IMR-90 (cell line): ENCODE measurements at regions not wholly inside any gene's neighbourhood (a gene's known extent, or its start where the extent isn't known, plus 50 kb on each side); places are given as distances from the start of the nearest gene placed in this dataset.

ENCODE experiments used
- ATAC-seq: fragments of 200-7000 bp; cut with Tn5 transposase; 2 replicates; pipeline ENCODE4 v1.9.1; 2020; ENCODE audit warnings: low read depth, mild to moderate bottlenecking, moderate library complexity
- BruUV-seq: library from RNA; stranded (reverse); fragments of 400-500 nt; replicated peaks from 2 replicates; lab custom pipeline; 2021; lab: Mats Ljungman, UMichigan
- CTCF ChIA-PET: fragments of 300-600 bp; formaldehyde crosslinking; extraction: SDS; loops from one replicate; lab custom pipeline; 2021; ENCODE audit warnings: antibody characterized with exemption; lab: Yijun Ruan, JAX
- POLR2A ChIA-PET: fragments of 300-600 bp; sonication (Branson Sonifier 250); formaldehyde crosslinking; loops from one replicate; lab custom pipeline; 2022; ENCODE audit warnings: antibody characterized with exemption; ENCODE audit not compliant: unreplicated experiment; lab: Charles Lee
- DNase-seq: peaks from one replicate; pipeline ENCODE4 v3.0.0; 2013
- H2AFZ ChIP-seq: replicated peaks from 2 replicates; pipeline ENCODE3; 2013; ENCODE audit warnings: low read length, mild to moderate bottlenecking; ENCODE audit not compliant: poor library complexity
- H2AK5ac ChIP-seq: 2 replicates; pipeline ENCODE4 v1.6.1; 2013; ENCODE audit warnings: low read depth, low read length, inconsistent platforms
- H2AK9ac ChIP-seq: replicated peaks from 2 replicates; pipeline ENCODE3; 2013; ENCODE audit warnings: mild to moderate bottlenecking, low read depth, low read length, moderate library complexity; ENCODE audit not compliant: poor library complexity
- H2BK120ac ChIP-seq: 2 replicates; pipeline ENCODE4 v1.6.1; 2013; ENCODE audit warnings: low read depth, low read length, inconsistent platforms
- H2BK15ac ChIP-seq: 3 replicates; pipeline ENCODE4 v1.6.1; 2013; ENCODE audit warnings: low read depth, low read length, inconsistent platforms
- H2BK20ac ChIP-seq: 2 replicates; pipeline ENCODE4 v1.6.1; 2013; ENCODE audit warnings: low read depth, mild to moderate bottlenecking, inconsistent platforms, low read length, moderate library complexity
- H2BK5ac ChIP-seq: 2 replicates; pipeline ENCODE4 v1.6.1; 2013; ENCODE audit warnings: mild to moderate bottlenecking, low read depth, low read length, inconsistent platforms; ENCODE audit not compliant: poor library complexity, severe bottlenecking
- H3K14ac ChIP-seq: replicated peaks from 2 replicates; pipeline ENCODE4 v1.6.1; 2013; ENCODE audit warnings: low read depth, low read length, inconsistent platforms
- H3K18ac ChIP-seq: 2 replicates; pipeline ENCODE4 v1.6.1; 2013; ENCODE audit warnings: low read depth, low read length, control low read depth
- H3K23ac ChIP-seq: 2 replicates; pipeline ENCODE4 v1.6.1; 2013; ENCODE audit warnings: low read depth, low read length, inconsistent platforms
- H3K27ac ChIP-seq: 2 replicates; pipeline ENCODE4 v1.5.1; 2013; ENCODE audit warnings: mild to moderate bottlenecking, control low read depth, low read length; ENCODE audit not compliant: insufficient read depth
- H3K27me3 ChIP-seq: 2 replicates; pipeline ENCODE4 v1.6.1; 2013; ENCODE audit warnings: low read length; ENCODE audit not compliant: control insufficient read depth, insufficient read depth
- H3K36me3 ChIP-seq: 2 replicates; pipeline ENCODE4 v1.6.1; 2013; ENCODE audit warnings: low read length, mixed read lengths; ENCODE audit not compliant: control insufficient read depth, insufficient read depth
- H3K4ac ChIP-seq: 2 replicates; pipeline ENCODE4 v1.6.1; 2013; ENCODE audit warnings: low read depth, low read length, inconsistent platforms
- H3K4me1 ChIP-seq: 2 replicates; pipeline ENCODE4 v1.6.1; 2013; ENCODE audit warnings: low read length, mixed read lengths; ENCODE audit not compliant: control insufficient read depth, insufficient read depth
- H3K4me2 ChIP-seq: 2 replicates; pipeline ENCODE4 v1.6.1; 2013; ENCODE audit warnings: low read depth, mild to moderate bottlenecking, control low read depth, low read length, moderate library complexity
- H3K4me3 ChIP-seq: 2 replicates; pipeline ENCODE4 v1.5.1; 2013; ENCODE audit warnings: low read depth, mild to moderate bottlenecking, control low read depth, low read length, moderate library complexity; ENCODE audit not compliant: insufficient read depth
- H3K56ac ChIP-seq: 2 replicates; pipeline ENCODE4 v1.6.1; 2013; ENCODE audit warnings: low read length, inconsistent platforms; ENCODE audit not compliant: insufficient read depth; ENCODE audit errors: extremely low read depth
- H3K79me1 ChIP-seq, 2 experiments: 2 replicates each; pipeline ENCODE4 v1.6.1; 2013; ENCODE audit warnings: low read length in 2 of 2, inconsistent platforms in 1 of 2, low read depth in 1 of 2
- H3K9ac ChIP-seq: 2 replicates; pipeline ENCODE4 v1.6.1; 2013; ENCODE audit warnings: low read depth, low read length, control low read depth
- H3K9me1 ChIP-seq: 2 replicates; pipeline ENCODE4 v1.6.1; 2013; ENCODE audit warnings: low read length, inconsistent platforms; ENCODE audit not compliant: insufficient read depth
- H3K9me3 ChIP-seq: 2 replicates; pipeline ENCODE4 v1.6.1; 2013; ENCODE audit warnings: low read length; ENCODE audit not compliant: control insufficient read depth, insufficient read depth
- H4K20me1 ChIP-seq: 2 replicates; pipeline ENCODE4 v1.6.1; 2013; ENCODE audit warnings: low read length, inconsistent platforms; ENCODE audit not compliant: insufficient read depth
- H4K5ac ChIP-seq: 2 replicates; pipeline ENCODE4 v1.6.1; 2013; ENCODE audit warnings: mild to moderate bottlenecking, low read depth, low read length, control low read depth
- H4K8ac ChIP-seq, 2 experiments: 2 replicates each; pipeline ENCODE4 v1.6.1; 2013; ENCODE audit warnings: low read depth in 2 of 2, low read length in 2 of 2, control low read depth in 1 of 2, inconsistent platforms in 1 of 2
- H4K91ac ChIP-seq: 2 replicates; pipeline ENCODE4 v1.6.1; 2013; ENCODE audit warnings: low read depth, low read length, inconsistent platforms; ENCODE audit not compliant: insufficient read depth
- FOS ChIP-seq: fragments of 150-350 bp; IDR thresholded peaks from 2 replicates; pipeline ENCODE4 v1.6.1; 2016; ENCODE audit warnings: low read depth, low read length
- MAFK ChIP-seq: IDR thresholded peaks from 2 replicates; pipeline ENCODE4 v1.6.1; 2012; ENCODE audit warnings: low read depth, low read length, improper control_type of control experiment
- NFE2L2 ChIP-seq: fragments of 150-350 bp; IDR thresholded peaks from 2 replicates; pipeline ENCODE4 v1.6.1; 2016; ENCODE audit warnings: low read depth, mild to moderate bottlenecking, low read length
- POLR2A ChIP-seq: IDR thresholded peaks from 2 replicates; pipeline ENCODE4 v1.6.1; 2012; ENCODE audit warnings: mild to moderate bottlenecking, low read depth, low read length
- RAD21 ChIP-seq: IDR thresholded peaks from 2 replicates; pipeline ENCODE4 v1.6.1; 2012; ENCODE audit warnings: low read length, improper control_type of control experiment
- RCOR1 ChIP-seq: IDR thresholded peaks from 2 replicates; pipeline ENCODE4 v1.6.1; 2012; ENCODE audit warnings: mild to moderate bottlenecking, low read length, improper control_type of control experiment; ENCODE audit not compliant: insufficient replicate concordance
- RFX5 ChIP-seq: IDR thresholded peaks from 2 replicates; pipeline ENCODE4 v1.8.0; 2012; ENCODE audit warnings: low read depth, mild to moderate bottlenecking, low read length, moderate library complexity
- SMC3 ChIP-seq: fragments of 150-350 bp; IDR thresholded peaks from 2 replicates; pipeline ENCODE4 v1.6.1; 2016; ENCODE audit warnings: low read depth, mild to moderate bottlenecking, antibody characterized with exemption, low read length, moderate library complexity
- USF2 ChIP-seq: fragments of 150-350 bp; IDR thresholded peaks from 2 replicates; pipeline ENCODE4 v1.6.1; 2017; ENCODE audit warnings: mild to moderate bottlenecking, antibody characterized with exemption, low read length, low read depth
- WGBS, 2 experiments: methylation state at CpG; one replicate each; pipeline versions ENCODE4 v1.1.5 to v1.1.7; 2013; ENCODE audit warnings: missing lambda C conversion rate in 2 of 2; ENCODE audit not compliant: insufficient read length in 1 of 2; ENCODE audit errors: extremely low coverage in 2 of 2; 5-methylcytosine and 5-hydroxymethylcytosine counted together
- dilution Hi-C: fragments of 300-500 bp; cut with HindIII; formaldehyde crosslinking; loops from one replicate; pipeline ENCODE4 v1.14.3; 2018; ENCODE audit warnings: low sequenced_read_pairs; ENCODE audit not compliant: unreplicated experiment
- in situ Hi-C: fragments of 300-500 bp; cut with MboI; formaldehyde crosslinking; loops from 3 replicates; pipeline ENCODE4 v1.14.3; 2019; ENCODE audit warnings: low sequenced_read_pairs, inconsistent platforms, mixed read lengths
- intact Hi-C: fragments of 100-400 bp; cut with micrococcal nuclease; formaldehyde crosslinking; loops from 2 replicates; pipeline ENCODE4 v1.10.0; 2022

DNA sequence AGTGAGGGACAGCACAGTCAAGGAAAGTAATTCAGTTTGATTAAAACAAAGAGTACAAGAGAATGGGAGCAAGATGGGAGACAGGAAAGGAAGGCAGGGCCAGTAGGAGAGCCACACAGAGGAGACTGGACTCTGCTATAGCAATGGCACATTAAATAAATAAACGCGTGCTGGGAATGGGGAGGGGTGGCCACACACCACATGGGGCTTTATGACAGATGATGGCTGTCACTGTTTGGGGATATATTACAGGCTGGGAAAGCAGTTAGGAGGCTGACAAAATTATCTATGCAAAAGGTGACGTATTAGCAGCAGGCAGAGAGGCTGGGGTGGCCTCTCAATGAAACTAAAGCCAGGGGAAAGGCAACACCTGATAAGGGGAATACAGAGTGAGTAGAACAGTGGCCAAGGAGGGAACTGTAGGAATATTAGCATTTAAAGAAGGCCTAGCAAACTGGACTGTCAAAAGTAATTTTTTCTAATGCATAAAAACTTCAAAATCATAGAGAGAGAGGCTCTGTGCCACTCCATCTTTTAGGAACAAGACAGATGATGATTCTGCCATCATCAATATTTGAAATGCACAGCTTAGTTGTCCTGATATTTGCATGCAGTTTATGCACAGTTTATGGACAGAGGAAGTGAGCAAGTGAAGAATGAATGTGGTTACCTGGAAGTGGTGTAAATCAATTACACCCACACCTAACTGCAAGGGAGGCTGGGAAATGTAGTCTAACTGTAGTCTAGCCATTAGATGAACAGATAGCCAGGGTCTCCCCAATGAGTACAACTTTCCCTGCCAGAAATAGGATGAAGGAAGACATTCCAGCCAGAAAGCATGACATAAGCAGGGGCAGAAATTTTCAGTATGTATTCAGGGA is 346.5 kb downstream of the FOXO1 start:
- H3K4me1 ChIP-seq: no peaks in the 10 kb centered on the region
- H2BK5ac ChIP-seq: no peak overlapping the region
- intact Hi-C loops: no loop called here
- no peaks in the 10 kb centered on the region for H3K79me1 ChIP-seq
- no peak overlapping the region for H3K23ac ChIP-seq
- H4K5ac ChIP-seq: no peak overlapping the region
- H3K14ac ChIP-seq: no peak overlapping the region
- H3K56ac ChIP-seq: no peak overlapping the region
- CTCF ChIA-PET: no interaction called here
- H4K20me1 ChIP-seq: no peaks in the 10 kb centered on the region
- H3K27ac ChIP-seq: no peak overlapping the region
- dilution Hi-C loops: no loop called here
- no peak for ATAC-seq
- no peak overlapping the region for H3K4ac ChIP-seq
- in situ Hi-C loops: no loop called here
- no peak overlapping the region for H2AK9ac ChIP-seq
- H3K18ac ChIP-seq: no peak overlapping the region
- no peak overlapping the region for H2AFZ ChIP-seq
- H3K9me1 ChIP-seq: no peaks in the 10 kb centered on the region
- no peak overlapping the region for H4K8ac ChIP-seq
- no peak overlapping the region for H2BK15ac ChIP-seq
- WGBS, 2 experiments: 40% methylated on average over 1 of the region's 3 CpGs; no CpG with 5 or more reads in 1 of the 2 experiments
- H3K4me2 ChIP-seq: no peak overlapping the region
- no peak overlapping the region for H2AK5ac ChIP-seq
- no peak for TF ChIP-seq MAFK
- TF ChIP-seq FOS: no peak
- TF ChIP-seq RCOR1: no peak
- TF ChIP-seq RFX5: no peak
- TF ChIP-seq NFE2L2: no peak
- no peak for TF ChIP-seq SMC3
- TF ChIP-seq USF2: no peak
- no peak for TF ChIP-seq RAD21
- TF ChIP-seq POLR2A: no peak
- no peaks in the 10 kb centered on the region for H3K36me3 ChIP-seq
- no peak overlapping the region for H2BK20ac ChIP-seq
- no peaks in the 10 kb centered on the region for H3K27me3 ChIP-seq
- no peak overlapping the region for H3K4me3 ChIP-seq
- 0 out of 2 replicates have a peak, but pooled peaks cover 2% of the 10 kb centered on the region for H3K9me3 ChIP-seq
- H4K91ac ChIP-seq: no peak overlapping the region
- no peak overlapping the region for H2BK120ac ChIP-seq
- no peak for DNase-seq
- POLR2A ChIA-PET: no interaction called here
- no peak overlapping the region for H3K9ac ChIP-seq
- BruUV-seq: no TSS peak
